MCF 10A (cell line): ENCODE measurements at regions not wholly inside any gene's neighbourhood (a gene's known extent, or its start where the extent isn't known, plus 50 kb on each side); places are given as distances from the start of the nearest gene placed in this dataset.
A peak's percentile ranks its signal among the peaks of the same experiment; 100 is the strongest.
"Not testable (repeated sequence)": the region's sequence is repeated elsewhere in the genome, so short reads cannot be mapped to it uniquely, and the experiment has no call there.

Experiments
- BruUV-seq: library from RNA; stranded (reverse); fragments of 400-500 nt; replicated peaks from 2 replicates; lab custom pipeline; 2021; lab: Mats Ljungman, UMichigan
- CTCF ChIA-PET: fragments of 300-600 bp; sonication (Branson Sonifier 250); formaldehyde crosslinking; extraction: SDS; loops from one replicate; lab custom pipeline; 2021; ENCODE audit warnings: antibody characterized with exemption, inconsistent platforms; lab: Yijun Ruan, JAX
- POLR2A ChIA-PET: fragments of 300-600, 350-650 bp; sonication (Branson Sonifier 250); formaldehyde crosslinking; extraction: SDS; loops from one replicate; lab custom pipeline; 2020; ENCODE audit warnings: antibody characterized with exemption, inconsistent platforms; lab: Yijun Ruan, JAX
- DNase-seq: peaks from one replicate; pipeline ENCODE4 v3.0.0-alpha.2; 2018; ENCODE audit not compliant: unreplicated experiment
- H3K27ac Mint-ChIP-seq: one replicate; pipeline ENCODE4 v1.8.0; 2022; ENCODE audit warnings: mild to moderate bottlenecking, low read depth, mixed read lengths; ENCODE audit not compliant: unreplicated experiment
- H3K27me3 Mint-ChIP-seq: one replicate; pipeline ENCODE4 v1.8.0; 2022; ENCODE audit warnings: mixed read lengths; ENCODE audit not compliant: insufficient read depth, unreplicated experiment
- H3K36me3 Mint-ChIP-seq: one replicate; pipeline ENCODE4 v1.8.0; 2022; ENCODE audit warnings: mild to moderate bottlenecking, moderate library complexity, mixed read lengths; ENCODE audit not compliant: insufficient read depth, unreplicated experiment
- H3K4me1 Mint-ChIP-seq: one replicate; pipeline ENCODE4 v1.8.0; 2022; ENCODE audit warnings: mixed read lengths; ENCODE audit not compliant: insufficient read depth, unreplicated experiment
- H3K4me3 Mint-ChIP-seq: one replicate; pipeline ENCODE4 v1.8.0; 2022; ENCODE audit warnings: mild to moderate bottlenecking, moderate library complexity, mixed read lengths; ENCODE audit not compliant: unreplicated experiment
- H3K9me3 Mint-ChIP-seq: one replicate; pipeline ENCODE4 v1.8.0; 2022; ENCODE audit warnings: mixed read lengths; ENCODE audit not compliant: unreplicated experiment
- CTCF ChIP-seq: fragments of 200-600 bp; IDR thresholded peaks from one replicate; pipeline ENCODE4 v1.8.0; 2022; ENCODE audit warnings: antibody characterized with exemption, mild to moderate bottlenecking; ENCODE audit not compliant: unreplicated experiment
- intact Hi-C: fragments of 100-400 bp; cut with micrococcal nuclease; formaldehyde crosslinking; loops from 2 replicates; pipeline ENCODE4 v1.14.1; 2022

DNA sequence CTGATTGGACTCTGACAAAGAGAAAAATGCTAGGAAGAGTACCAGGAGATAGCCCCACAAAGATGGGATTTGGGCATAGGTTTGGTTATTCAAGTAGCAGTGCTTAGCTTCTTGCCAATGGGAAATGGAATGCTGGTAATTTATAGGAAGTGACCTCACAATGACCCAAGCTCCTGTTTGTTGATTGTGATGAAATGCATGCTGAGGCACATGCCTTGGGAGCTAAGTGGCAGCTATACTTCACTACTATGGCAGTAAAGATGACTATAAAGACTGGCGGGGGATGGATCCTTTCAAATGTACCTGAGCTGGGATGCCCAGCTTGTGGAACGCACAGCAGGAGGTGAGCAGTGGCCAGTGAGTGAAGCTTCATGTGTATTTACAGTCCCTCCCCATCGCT is 153.8 kb downstream of the ZNF22 start:
- no TSS peak for BruUV-seq
- H3K9me3 Mint-ChIP-seq: no peaks in the 10 kb centered on the region
- H3K4me3 Mint-ChIP-seq: no peak overlapping the region
- peaks cover 6% of the 10 kb centered on the region for H3K4me1 Mint-ChIP-seq
- no peak for TF ChIP-seq CTCF
- no peak overlapping the region for H3K27ac Mint-ChIP-seq
- no peaks in the 10 kb centered on the region for H3K27me3 Mint-ChIP-seq
- H3K36me3 Mint-ChIP-seq: no peaks in the 10 kb centered on the region
- POLR2A ChIA-PET: no interaction called here
- no peak for DNase-seq
- intact Hi-C loops: no loop called here
- CTCF ChIA-PET: interaction anchor here (1.5 kb wide), 1 partner anchor 81 kb away, joined by 6 read pairs; no protein-coding TSS in a partner anchor

- Mint-ChIP-seq H3K27ac (peak overlapping the region; percentile 52), H3K27me3 (no peaks in the 10 kb centered on the region), H3K4me1 (peaks cover 18% of the 10 kb centered on the region), H3K36me3 (no peaks in the 10 kb centered on the region), H3K4me3 (no peak overlapping the region), H3K9me3 (no peaks in the 10 kb centered on the region)
- intact Hi-C loops: no loop called here
- CTCF ChIA-PET: interaction anchor here (0.6 to 0.9 kb wide), 2 partner anchors 31 to 223 kb away, joined by 3 to 4 read pairs; no protein-coding TSS in a partner anchor
- POLR2A ChIA-PET: no interaction called here
- no peak for TF ChIP-seq CTCF
- BruUV-seq: no TSS peak
- DNase-seq: no peak
Measured at GRCh38 chr10:45155784-45156183, 155.1 kb downstream of the ZNF22 start.

- no TSS peak for BruUV-seq
Measured at GRCh38 chr10:45160271-45160670, 155.1 kb downstream of the OR13A1 start.

GRCh38 chr10:45163315-45163975 is 152.0 kb downstream of the OR13A1 start:
- Mint-ChIP-seq H3K4me1 (peaks cover 26% of the 10 kb centered on the region), H3K9me3 (no peaks in the 10 kb centered on the region), H3K4me3 (no peak overlapping the region), H3K36me3 (no peaks in the 10 kb centered on the region), H3K27me3 (no peaks in the 10 kb centered on the region), H3K27ac (no peak overlapping the region)
- DNase-seq: no peak
- CTCF ChIA-PET: no interaction called here
- POLR2A ChIA-PET: no interaction called here
- intact Hi-C loops: no loop called here
- no TSS peak for BruUV-seq
- no peak for TF ChIP-seq CTCF

More at GRCh38 chr10:45160271-45160670, 155.1 kb downstream of the OR13A1 start:
- Mint-ChIP-seq H3K4me1 (peaks cover 26% of the 10 kb centered on the region), H3K36me3 (no peaks in the 10 kb centered on the region), H3K27me3 (no peaks in the 10 kb centered on the region), H3K9me3 (no peaks in the 10 kb centered on the region), H3K27ac (peak overlapping the region; percentile 87), H3K4me3 (no peak overlapping the region)
- intact Hi-C loops: no loop called here
- peak; percentile 66 for DNase-seq
- ChIA-PET CTCF (no interaction called here), POLR2A (no interaction called here)
- no peak for TF ChIP-seq CTCF

- H3K27ac Mint-ChIP-seq, H3K9me3 Mint-ChIP-seq, CTCF ChIA-PET, H3K36me3 Mint-ChIP-seq, H3K4me3 Mint-ChIP-seq, BruUV-seq, intact Hi-C loops, DNase-seq, H3K4me1 Mint-ChIP-seq, H3K27me3 Mint-ChIP-seq: not testable (repeated sequence)
- POLR2A ChIA-PET: interaction anchor here (0.6 kb wide), 1 partner anchor 14 kb away, joined by 3 read pairs; no protein-coding TSS in a partner anchor
Measured at GRCh38 chr10:45175520-45176118, 139.8 kb downstream of the OR13A1 start.
